CD14-positive monocyte (primary cell): ENCODE measurements at regions not wholly inside any gene's neighbourhood (a gene's known extent, or its start where the extent isn't known, plus 50 kb on each side); places are given as distances from the start of the nearest gene placed in this dataset.

ENCODE experiments used
- DNase-seq, 3 donors: peaks; one replicate each; pipeline ENCODE4 v3.0.0-alpha.2; 2011 to 2022
- H2AFZ ChIP-seq: 2 replicates; pipeline ENCODE4 v1.6.0; 2012; ENCODE audit warnings: mild to moderate bottlenecking, low read depth, low read length, inconsistent platforms; ENCODE audit not compliant: insufficient read depth, poor library complexity, severe bottlenecking
- H3K27ac ChIP-seq, 2 donors: 1 replicate in 1 of 2; 2 replicates in 1 of 2; pipeline ENCODE4 v1.5.1; 2012 to 2013; ENCODE audit warnings: low read length in 2 of 2, control low read depth in 1 of 2, inconsistent platforms in 1 of 2, low read depth in 1 of 2, mild to moderate bottlenecking in 1 of 2
- H3K27me3 ChIP-seq, 2 donors: one replicate each; pipeline versions ENCODE4 v1.6.0 to v1.6.1; 2011 to 2013; ENCODE audit warnings: low read length in 2 of 2; ENCODE audit not compliant: control insufficient read depth in 2 of 2, insufficient read depth in 2 of 2
- H3K36me3 ChIP-seq, 2 donors: replicated peaks in 1 of 2; 1 replicate in 1 of 2; 2 replicates in 1 of 2; pipeline versions ENCODE4 v1.5.1 to v1.6.1; 2012 to 2013; ENCODE audit warnings: low read length in 2 of 2, control low read depth in 1 of 2, inconsistent platforms in 1 of 2, mild to moderate bottlenecking in 1 of 2; ENCODE audit not compliant: insufficient read depth in 2 of 2, control insufficient read depth in 1 of 2
- H3K4me1 ChIP-seq, 2 donors: 1 replicate in 1 of 2; 2 replicates in 1 of 2; pipeline versions ENCODE4 v1.5.1 to v1.6.1; 2012 to 2013; ENCODE audit warnings: low read length in 2 of 2, control low read depth in 1 of 2, inconsistent platforms in 1 of 2, mild to moderate bottlenecking in 1 of 2, moderate library complexity in 1 of 2; ENCODE audit not compliant: insufficient read depth in 2 of 2, control insufficient read depth in 1 of 2
- H3K4me2 ChIP-seq: replicated peaks from 2 replicates; pipeline ENCODE3; 2012; ENCODE audit warnings: low read length, moderate library complexity, mild to moderate bottlenecking; ENCODE audit not compliant: poor library complexity, severe bottlenecking; ENCODE audit errors: extremely low read depth
- H3K4me3 ChIP-seq, 3 experiments: fragments of 200-600 bp in 1 of 3; sonication (generic) in 1 of 3; replicated peaks in 1 of 3; 1 replicate in 2 of 3; 2 replicates in 1 of 3; pipeline ENCODE4 v1.5.1; 2011 to 2013; ENCODE audit warnings: low read length in 3 of 3, mild to moderate bottlenecking in 3 of 3, control low read depth in 2 of 3, low read depth in 2 of 3, inconsistent platforms in 1 of 3, moderate library complexity in 1 of 3
- H3K79me2 ChIP-seq: 2 replicates; pipeline ENCODE4 v1.6.0; 2012; ENCODE audit warnings: mild to moderate bottlenecking, control low read depth, inconsistent platforms, low read length, moderate library complexity; ENCODE audit not compliant: insufficient read depth
- H3K9ac ChIP-seq: 2 replicates; pipeline ENCODE4 v1.6.0; 2017; ENCODE audit warnings: low read length, mild to moderate bottlenecking; ENCODE audit not compliant: insufficient read depth, poor library complexity, severe bottlenecking
- H3K9me3 ChIP-seq, 2 donors: replicated peaks in 1 of 2; 1 replicate in 1 of 2; 2 replicates in 1 of 2; pipeline versions ENCODE4 v1.5.1 to v1.6.1; 2012 to 2013; ENCODE audit warnings: low read length in 2 of 2, control low read depth in 1 of 2; ENCODE audit not compliant: control insufficient read depth in 1 of 2, insufficient read depth in 1 of 2
- H4K20me1 ChIP-seq: 2 replicates; pipeline ENCODE4 v1.6.0; 2012; ENCODE audit warnings: mild to moderate bottlenecking, low read length, control low read depth, moderate library complexity; ENCODE audit not compliant: insufficient read depth
- H3K27ac Mint-ChIP-seq, 7 donors: one replicate each; pipeline ENCODE4 v1.8.0; 2020; ENCODE audit warnings: mild to moderate bottlenecking in 7 of 7, mixed read lengths in 7 of 7, moderate library complexity in 6 of 7, inconsistent platforms in 2 of 7
- H3K27me3 Mint-ChIP-seq, 3 donors: one replicate each; pipeline ENCODE4 v1.8.0; 2021 to 2022; ENCODE audit warnings: low read depth in 3 of 3, mild to moderate bottlenecking in 3 of 3, mixed read lengths in 3 of 3, moderate library complexity in 3 of 3, inconsistent platforms in 1 of 3
- H3K36me3 Mint-ChIP-seq, 2 donors: one replicate each; pipeline ENCODE4 v1.8.0; 2020; ENCODE audit warnings: mixed read lengths in 2 of 2, inconsistent platforms in 1 of 2, mild to moderate bottlenecking in 1 of 2
- H3K4me1 Mint-ChIP-seq: one replicate; pipeline ENCODE4 v1.8.0; 2020; ENCODE audit warnings: mild to moderate bottlenecking, mixed read lengths
- H3K4me3 Mint-ChIP-seq, 2 donors: one replicate each; pipeline ENCODE4 v1.8.0; 2020; ENCODE audit warnings: mild to moderate bottlenecking in 2 of 2, mixed read lengths in 2 of 2, moderate library complexity in 1 of 2
- H3K9me3 Mint-ChIP-seq, 7 donors: one replicate each; pipeline ENCODE4 v1.8.0; 2020 to 2022; ENCODE audit warnings: mixed read lengths in 7 of 7, mild to moderate bottlenecking in 6 of 7, moderate library complexity in 6 of 7, inconsistent platforms in 2 of 7
- CTCF ChIP-seq: fragments of 200-600 bp; IDR thresholded peaks from one replicate; pipeline ENCODE4 v1.8.0; 2022; ENCODE audit warnings: antibody characterized with exemption, mild to moderate bottlenecking
- WGBS: methylation state at CpG from one replicate; pipeline ENCODE4 v1.1.5; 2013; ENCODE audit warnings: missing lambda C conversion rate; ENCODE audit not compliant: insufficient coverage; 5-methylcytosine and 5-hydroxymethylcytosine counted together
- intact Hi-C, 2 donors: fragments of 100-400 bp; cut with micrococcal nuclease; formaldehyde crosslinking; loops; one replicate each; pipeline versions ENCODE4 v1.15.0 to v1.15.1; 2023

GRCh38 chr1:30359539-30360220 is 363.7 kb downstream of the MATN1 start:
- peaks cover 0 to 2% (median 0%) of the 10 kb centered on the region in 7 donors for H3K9me3 Mint-ChIP-seq
- H3K4me1 Mint-ChIP-seq = no peaks in the 10 kb centered on the region
- Histone ChIP-seq H4K20me1 (no peaks in the 10 kb centered on the region), H3K9ac (no peak overlapping the region), H3K27ac (no peak overlapping the region), H3K36me3 (no peaks in the 10 kb centered on the region), H3K4me3 (no peak overlapping the region), H2AFZ (no peak overlapping the region), H3K4me1 (no peaks in the 10 kb centered on the region), H3K27me3 (no peaks in the 10 kb centered on the region), H3K79me2 (no peaks in the 10 kb centered on the region), H3K4me2 (no peak overlapping the region), H3K9me3 (no peaks in the 10 kb centered on the region)
- no peak overlapping the region for H3K4me3 Mint-ChIP-seq
- TF ChIP-seq CTCF = no peak
- intact Hi-C loops = no loop called here
- H3K27ac Mint-ChIP-seq = no peak overlapping the region
- no peaks in the 10 kb centered on the region for H3K36me3 Mint-ChIP-seq
- 74% methylated on average over 10 of the region's 12 CpGs for WGBS
- H3K27me3 Mint-ChIP-seq = peaks cover 3 to 10% (median 7%) of the 10 kb centered on the region in 3 donors
- DNase-seq = no peak

- intact Hi-C loops = no loop called here
- Histone ChIP-seq H3K36me3 (no peaks in the 10 kb centered on the region), H3K9me3 (no peaks in the 10 kb centered on the region), H3K4me3 (no peak overlapping the region), H4K20me1 (no peaks in the 10 kb centered on the region), H3K27me3 (peaks cover 0 to 3% of the 10 kb centered on the region in 2 donors), H2AFZ (no peak overlapping the region), H3K9ac (no peak overlapping the region), H3K4me2 (no peak overlapping the region), H3K4me1 (no peaks in the 10 kb centered on the region), H3K27ac (no peak overlapping the region), H3K79me2 (no peaks in the 10 kb centered on the region)
- 80% methylated on average over 1 of the region's 3 CpGs for WGBS
- H3K4me3 Mint-ChIP-seq = no peak overlapping the region
- no peaks in the 10 kb centered on the region for H3K4me1 Mint-ChIP-seq
- no peak for DNase-seq
- peaks cover 0 to 2% (median 0%) of the 10 kb centered on the region in 7 donors for H3K9me3 Mint-ChIP-seq
- no peak for TF ChIP-seq CTCF
- no peaks in the 10 kb centered on the region for H3K36me3 Mint-ChIP-seq
- H3K27ac Mint-ChIP-seq = no peak overlapping the region
- peaks cover 3 to 10% (median 7%) of the 10 kb centered on the region in 3 donors for H3K27me3 Mint-ChIP-seq
These were observed 364.9 kb downstream of the MATN1 start for GRCh38 chr1:30358500-30358899.
